A673 (cell line): ENCODE measurements at regions not wholly inside any gene's neighbourhood (a gene's known extent, or its start where the extent isn't known, plus 50 kb on each side); places are given as distances from the start of the nearest gene placed in this dataset.

Source experiments
- BruUV-seq: library from RNA; stranded (reverse); fragments of 400-500 nt; replicated peaks from 2 replicates; lab custom pipeline; 2021; lab: Mats Ljungman, UMichigan
- CTCF ChIA-PET: fragments of 300-600 bp; sonication (Branson Sonifier 250); formaldehyde crosslinking; loops from one replicate; lab custom pipeline; 2022; ENCODE audit warnings: antibody characterized with exemption; lab: Charles Lee
- POLR2A ChIA-PET: fragments of 300-600 bp; sonication (Branson Sonifier 250); formaldehyde crosslinking; loops from one replicate; lab custom pipeline; 2022; ENCODE audit warnings: antibody characterized with exemption; ENCODE audit not compliant: low non-redundant PET; lab: Charles Lee
- DNase-seq: peaks from one replicate; pipeline ENCODE4 v3.0.0-alpha.2; 2015; ENCODE audit warnings: low spot score
- H3K27ac ChIP-seq: fragments of 200-600 bp; sonication (generic); 2 replicates; pipeline ENCODE4 v1.5.1; 2016; ENCODE audit warnings: mixed run types, low read depth, mild to moderate bottlenecking, mixed read lengths, antibody characterized with exemption, low read length; ENCODE audit not compliant: poor library complexity, severe bottlenecking
- H3K27me3 ChIP-seq: fragments of 200-600 bp; sonication (generic); replicated peaks from 2 replicates; pipeline ENCODE4 v1.6.1; 2017; ENCODE audit warnings: mixed run types, low read depth, mild to moderate bottlenecking, mixed read lengths, antibody characterized with exemption, low read length; ENCODE audit not compliant: insufficient read depth, poor library complexity
- H3K36me3 ChIP-seq: fragments of 200-600 bp; sonication (generic); 2 replicates; pipeline ENCODE4 v1.6.1; 2016; ENCODE audit warnings: mixed run types, mild to moderate bottlenecking, mixed read lengths, antibody characterized with exemption, low read length; ENCODE audit not compliant: insufficient read depth, poor library complexity, severe bottlenecking
- H3K4me1 ChIP-seq: fragments of 200-600 bp; sonication (generic); 2 replicates; pipeline ENCODE4 v1.6.1; 2017; ENCODE audit warnings: mixed run types, mild to moderate bottlenecking, mixed read lengths, antibody characterized with exemption, low read length; ENCODE audit not compliant: insufficient read depth, poor library complexity, severe bottlenecking
- H3K4me3 ChIP-seq: fragments of 200-600 bp; sonication (generic); 2 replicates; pipeline ENCODE4 v1.5.1; 2016; ENCODE audit warnings: low read depth, mixed run types, mild to moderate bottlenecking, mixed read lengths, low read length; ENCODE audit not compliant: poor library complexity, severe bottlenecking
- H3K9me3 ChIP-seq: fragments of 200-600 bp; sonication (generic); 2 replicates; pipeline ENCODE4 v1.6.1; 2016; ENCODE audit warnings: mixed run types, low read depth, mild to moderate bottlenecking, mixed read lengths, antibody characterized with exemption, low read length; ENCODE audit not compliant: poor library complexity, severe bottlenecking
- CTCF ChIP-seq: fragments of 300-800, 200-600 bp; sonication (generic); conservative IDR thresholded peaks from 2 replicates; pipeline ENCODE4 v1.5.1; 2017; ENCODE audit warnings: low read depth, mild to moderate bottlenecking, antibody characterized with exemption, low read length, moderate library complexity, mixed read lengths
- EZH2 ChIP-seq: fragments of 200-600 bp; sonication (generic); IDR thresholded peaks from 2 replicates; pipeline ENCODE4 v1.6.1; 2017; ENCODE audit warnings: borderline replicate concordance, low read depth, mild to moderate bottlenecking, mixed read lengths, antibody characterized with exemption, low read length; ENCODE audit not compliant: poor library complexity, severe bottlenecking
- intact Hi-C: fragments of 100-400 bp; cut with micrococcal nuclease; formaldehyde crosslinking; loops from one replicate; pipeline ENCODE4 v1.10.0; 2022; ENCODE audit not compliant: unreplicated experiment

- H3K36me3 ChIP-seq: no peaks in the 10 kb centered on the region
- CTCF ChIA-PET: no interaction called here
- no peaks in the 10 kb centered on the region for H3K9me3 ChIP-seq
- POLR2A ChIA-PET: no interaction called here
- intact Hi-C loops: no loop called here
- no peak overlapping the region for H3K27ac ChIP-seq
- no peaks in the 10 kb centered on the region for H3K4me1 ChIP-seq
- BruUV-seq: no TSS peak
- TF ChIP-seq CTCF (no peak), EZH2 (no peak)
- H3K27me3 ChIP-seq: no peaks in the 10 kb centered on the region
- DNase-seq: no peak
- H3K4me3 ChIP-seq: no peak overlapping the region
These were observed 240.0 kb downstream of the RND3 start for GRCh38 chr2:150247481-150247880.

- POLR2A ChIA-PET: no interaction called here
- intact Hi-C loops: no loop called here
- Histone ChIP-seq H3K27ac (no peak overlapping the region), H3K4me3 (peak overlapping the region; percentile 21), H3K36me3 (no peaks in the 10 kb centered on the region), H3K4me1 (peaks cover 6% of the 10 kb centered on the region), H3K27me3 (no peaks in the 10 kb centered on the region), H3K9me3 (no peaks in the 10 kb centered on the region)
- BruUV-seq: no TSS peak
- CTCF ChIA-PET: no interaction called here
- peak; percentile 83 for DNase-seq
- no peak for TF ChIP-seq CTCF
- TF ChIP-seq EZH2: no peak
These were observed 252.6 kb downstream of the RND3 start for GRCh38 chr2:150234787-150235446.

GRCh38 chr2:150232871-150233270 lies 254.6 kb downstream of the RND3 start:
- H3K27ac ChIP-seq: no peak overlapping the region
- TF ChIP-seq CTCF (no peak), EZH2 (no peak)
- no peaks in the 10 kb centered on the region for H3K27me3 ChIP-seq
- H3K4me1 ChIP-seq: peaks cover 6% of the 10 kb centered on the region
- intact Hi-C loops: no loop called here
- H3K4me3 ChIP-seq: no peak overlapping the region
- BruUV-seq: no TSS peak
- ChIA-PET POLR2A (no interaction called here), CTCF (no interaction called here)
- H3K9me3 ChIP-seq: no peaks in the 10 kb centered on the region
- no peaks in the 10 kb centered on the region for H3K36me3 ChIP-seq
- peak; percentile 35 for DNase-seq
